ENCODE measurements at regions not wholly inside any gene's neighbourhood (a gene's known extent, or its start where the extent isn't known, plus 50 kb on each side); places are given as distances from the start of the nearest gene placed in this dataset.
"Not testable (repeated sequence)": the region's sequence is repeated elsewhere in the genome, so short reads cannot be mapped to it uniquely, and the experiment has no call there.

GRCh38 chr10:121276822-121277221, 321.4 kb downstream of the FGFR2 start:
- POLR2A ChIA-PET, result no interaction called here
- no peaks in the 10 kb centered on the region for H3K27me3 Mint-ChIP-seq
- DNase-seq, result no peak

GRCh38 chr10:121278386-121278785, 319.9 kb downstream of the FGFR2 start:
- CTCF ChIA-PET; H3K27me3 Mint-ChIP-seq; H3K9me3 Mint-ChIP-seq; H3K4me1 Mint-ChIP-seq; H3K4me3 Mint-ChIP-seq; H3K36me3 Mint-ChIP-seq (ENCODE audit: low read depth); POLR2A ChIA-PET; H3K27ac Mint-ChIP-seq; DNase-seq: not testable (repeated sequence)

More at GRCh38 chr10:121276822-121277221, 321.4 kb downstream of the FGFR2 start:
- peaks cover 3% of the 10 kb centered on the region for H3K9me3 Mint-ChIP-seq
- H3K4me3 Mint-ChIP-seq, result no peak overlapping the region
- no peaks in the 10 kb centered on the region for H3K4me1 Mint-ChIP-seq
- H3K36me3 Mint-ChIP-seq (ENCODE audit: low read depth), result no peaks in the 10 kb centered on the region
- CTCF ChIA-PET, result no interaction called here
- H3K27ac Mint-ChIP-seq, result no peak overlapping the region

- no peak overlapping the region for H3K4me3 Mint-ChIP-seq
- POLR2A ChIA-PET, result no interaction called here
- no peaks in the 10 kb centered on the region for H3K4me1 Mint-ChIP-seq
- no peaks in the 10 kb centered on the region for H3K27me3 Mint-ChIP-seq
- H3K27ac Mint-ChIP-seq, result no peak overlapping the region
- CTCF ChIA-PET, result no interaction called here
- DNase-seq, result no peak
- H3K9me3 Mint-ChIP-seq, result peaks cover 3% of the 10 kb centered on the region
- H3K36me3 Mint-ChIP-seq (ENCODE audit: low read depth), result no peaks in the 10 kb centered on the region
Measured at GRCh38 chr10:121281576-121281975, 316.7 kb downstream of the FGFR2 start.

DNA sequence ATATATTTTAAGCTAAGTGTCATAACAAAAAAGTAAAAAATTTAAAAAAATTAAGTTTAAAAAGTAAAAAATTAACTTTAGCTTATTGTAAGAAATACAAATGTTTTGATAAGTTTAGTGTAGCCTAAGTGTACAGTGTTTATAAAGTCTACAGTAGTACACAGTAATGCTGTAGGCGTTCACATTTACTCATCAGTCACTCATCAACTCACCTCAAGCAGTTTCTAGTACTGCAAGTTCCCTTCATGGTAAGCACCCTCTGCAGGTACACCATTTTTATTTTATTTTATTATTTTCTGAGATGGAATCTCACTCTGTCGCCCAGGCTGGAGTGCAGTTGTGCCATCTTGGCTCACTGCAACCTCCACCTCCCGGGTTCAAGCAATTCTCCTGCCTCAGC, 316.0 kb downstream of the FGFR2 start:
- DNase-seq, result no peak
- POLR2A ChIA-PET, result no interaction called here
- Mint-ChIP-seq H3K27ac (no peak overlapping the region), H3K4me1 (no peaks in the 10 kb centered on the region), H3K36me3 (ENCODE audit: low read depth) (no peaks in the 10 kb centered on the region), H3K4me3 (no peak overlapping the region), H3K9me3 (peaks cover 3% of the 10 kb centered on the region), H3K27me3 (no peaks in the 10 kb centered on the region)
- CTCF ChIA-PET, result no interaction called here

GRCh38 chr10:121282797-121283515, 315.3 kb downstream of the FGFR2 start:
- no peak overlapping the region for H3K27ac Mint-ChIP-seq
- H3K4me3 Mint-ChIP-seq, result no peak overlapping the region
- H3K4me1 Mint-ChIP-seq, result no peaks in the 10 kb centered on the region
- no peak for DNase-seq
- H3K9me3 Mint-ChIP-seq, result no peaks in the 10 kb centered on the region
- H3K36me3 Mint-ChIP-seq (ENCODE audit: low read depth), result no peaks in the 10 kb centered on the region
- ChIA-PET POLR2A (no interaction called here), CTCF (no interaction called here)
- H3K27me3 Mint-ChIP-seq, result no peaks in the 10 kb centered on the region

- H3K27ac Mint-ChIP-seq, result no peak overlapping the region
- H3K9me3 Mint-ChIP-seq, result no peaks in the 10 kb centered on the region
- no peak overlapping the region for H3K4me3 Mint-ChIP-seq
- H3K27me3 Mint-ChIP-seq, result no peaks in the 10 kb centered on the region
- CTCF ChIA-PET, result no interaction called here
- no peak for DNase-seq
- no peaks in the 10 kb centered on the region for H3K4me1 Mint-ChIP-seq
- H3K36me3 Mint-ChIP-seq (ENCODE audit: low read depth), result no peaks in the 10 kb centered on the region
- POLR2A ChIA-PET, result no interaction called here
Measured at GRCh38 chr10:121284936-121285335, 313.3 kb downstream of the FGFR2 start.

GRCh38 chr10:121285406-121286196, 312.6 kb downstream of the FGFR2 start:
- ChIA-PET CTCF (no interaction called here), POLR2A (no interaction called here)
- no peaks in the 10 kb centered on the region for H3K4me1 Mint-ChIP-seq
- H3K27me3 Mint-ChIP-seq, result no peaks in the 10 kb centered on the region
- no peaks in the 10 kb centered on the region for H3K9me3 Mint-ChIP-seq
- H3K36me3 Mint-ChIP-seq (ENCODE audit: low read depth), result no peaks in the 10 kb centered on the region
- no peak overlapping the region for H3K4me3 Mint-ChIP-seq
- H3K27ac Mint-ChIP-seq, result no peak overlapping the region
- no peak for DNase-seq

GRCh38 chr10:121288011-121288410, 310.2 kb downstream of the FGFR2 start:
- H3K9me3 Mint-ChIP-seq, result no peaks in the 10 kb centered on the region

DNA sequence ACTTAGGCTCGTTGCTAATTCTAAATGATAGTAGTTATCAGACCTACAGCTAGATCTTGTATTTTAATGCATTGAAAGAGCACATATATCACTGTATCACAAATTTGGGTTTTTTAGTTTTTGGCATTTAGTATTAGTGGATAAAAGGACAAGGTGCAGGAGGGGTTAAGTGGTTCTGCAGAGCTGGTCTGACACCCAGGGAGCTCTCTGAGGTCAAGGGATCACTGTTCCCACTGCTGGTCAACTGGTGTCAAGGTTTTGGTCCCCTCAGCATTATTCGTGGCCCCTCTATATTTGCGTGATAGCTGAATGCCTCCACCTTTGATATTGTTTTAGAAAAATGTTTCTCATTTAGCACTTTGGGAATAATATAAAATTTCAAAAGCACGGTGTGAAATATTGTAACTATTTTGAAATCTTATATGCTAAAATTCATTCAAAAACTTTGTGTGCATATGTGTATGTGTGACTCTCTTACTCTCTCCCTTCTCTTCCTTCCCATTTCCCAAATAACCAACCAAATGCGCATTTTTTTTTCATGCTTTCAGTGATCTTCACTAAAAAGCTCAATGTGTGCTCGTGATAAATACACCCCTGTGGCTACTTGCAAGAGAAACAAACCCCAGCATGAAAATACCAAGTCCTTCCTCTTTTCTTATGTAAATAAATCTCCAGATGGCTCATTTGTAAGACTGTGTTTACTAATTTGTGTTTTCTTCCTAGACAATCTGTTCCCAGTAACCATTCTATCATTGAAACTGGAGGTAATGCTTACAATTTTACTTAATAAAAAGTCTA, 309.2 kb downstream of the FGFR2 start:
- CTCF ChIA-PET, result no interaction called here
- POLR2A ChIA-PET, result no interaction called here

More at GRCh38 chr10:121288011-121288410, 310.2 kb downstream of the FGFR2 start:
- Mint-ChIP-seq H3K27me3 (no peaks in the 10 kb centered on the region), H3K36me3 (ENCODE audit: low read depth) (no peaks in the 10 kb centered on the region), H3K27ac (no peak overlapping the region), H3K4me1 (no peaks in the 10 kb centered on the region), H3K4me3 (no peak overlapping the region)
- DNase-seq, result no peak
- ChIA-PET CTCF (interaction anchor here (0.8 kb wide), 1 partner anchor 35 kb away, joined by 3 read pairs; no protein-coding TSS in a partner anchor), POLR2A (no interaction called here)

DNA sequence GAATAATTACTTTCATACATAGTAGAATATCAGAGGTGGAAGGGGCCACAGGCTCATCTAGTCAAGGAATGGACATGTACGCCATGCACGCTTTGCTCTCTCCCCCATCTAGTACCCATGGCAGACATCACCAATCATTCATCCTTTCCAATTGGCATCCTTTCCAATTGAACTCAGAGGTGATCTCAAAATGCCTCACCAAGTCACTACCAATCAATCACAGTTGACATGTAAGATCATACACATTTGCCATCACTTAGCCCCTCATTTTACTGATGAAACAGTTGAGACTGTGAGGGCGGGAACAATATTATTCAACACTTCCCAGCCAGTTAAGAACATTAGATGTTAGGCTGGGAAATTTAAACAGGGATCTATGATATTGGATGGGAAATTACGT, 308.4 kb downstream of the FGFR2 start:
- H3K27me3 Mint-ChIP-seq, result no peaks in the 10 kb centered on the region
- POLR2A ChIA-PET, result no interaction called here
- H3K9me3 Mint-ChIP-seq, result no peaks in the 10 kb centered on the region
- no peak overlapping the region for H3K27ac Mint-ChIP-seq
- CTCF ChIA-PET, result no interaction called here
- no peaks in the 10 kb centered on the region for H3K36me3 Mint-ChIP-seq (ENCODE audit: low read depth)
- no peaks in the 10 kb centered on the region for H3K4me1 Mint-ChIP-seq
- H3K4me3 Mint-ChIP-seq, result no peak overlapping the region
- DNase-seq, result no peak

More for the DNA sequence above, 309.2 kb downstream of the FGFR2 start:
- Mint-ChIP-seq H3K27ac (no peak overlapping the region), H3K4me1 (no peaks in the 10 kb centered on the region), H3K36me3 (ENCODE audit: low read depth) (no peaks in the 10 kb centered on the region), H3K9me3 (no peaks in the 10 kb centered on the region), H3K27me3 (no peaks in the 10 kb centered on the region), H3K4me3 (no peak overlapping the region)
- no peak for DNase-seq

- Mint-ChIP-seq H3K27me3 (no peaks in the 10 kb centered on the region), H3K4me1 (no peaks in the 10 kb centered on the region), H3K27ac (no peak overlapping the region), H3K4me3 (no peak overlapping the region), H3K36me3 (ENCODE audit: low read depth) (no peaks in the 10 kb centered on the region), H3K9me3 (no peaks in the 10 kb centered on the region)
- no peak for DNase-seq
- CTCF ChIA-PET, result no interaction called here
- POLR2A ChIA-PET, result no interaction called here
Measured at GRCh38 chr10:121290674-121291073, 307.6 kb downstream of the FGFR2 start.

- CTCF ChIA-PET, result no interaction called here
- Mint-ChIP-seq H3K27ac (no peak overlapping the region), H3K4me1 (no peaks in the 10 kb centered on the region), H3K27me3 (no peaks in the 10 kb centered on the region), H3K9me3 (no peaks in the 10 kb centered on the region), H3K36me3 (ENCODE audit: low read depth) (no peaks in the 10 kb centered on the region), H3K4me3 (no peak overlapping the region)
- no peak for DNase-seq
- POLR2A ChIA-PET, result no interaction called here
Measured at GRCh38 chr10:121291376-121291775, 306.9 kb downstream of the FGFR2 start.

DNA sequence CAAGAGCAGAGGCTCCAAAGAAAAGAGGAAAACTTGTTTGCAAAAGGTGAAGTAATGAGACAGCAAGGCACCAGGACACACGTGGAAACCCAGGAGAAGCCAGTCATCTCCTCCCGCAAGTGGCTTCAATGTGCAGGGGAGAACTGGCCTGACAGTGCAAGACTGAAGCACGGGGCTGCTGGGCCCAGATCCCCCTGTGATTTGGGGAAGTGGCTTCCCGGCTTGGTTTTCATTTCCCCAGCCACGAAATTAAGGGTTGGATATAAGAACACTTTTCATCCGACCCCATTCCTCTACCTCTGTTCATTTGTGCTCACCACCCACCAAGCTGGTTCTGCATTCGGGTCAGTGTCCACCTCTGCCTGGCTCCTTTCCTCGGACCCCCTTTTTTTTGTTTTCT, 306.4 kb downstream of the FGFR2 start:
- no peak overlapping the region for H3K4me3 Mint-ChIP-seq
- no peaks in the 10 kb centered on the region for H3K27me3 Mint-ChIP-seq
- H3K9me3 Mint-ChIP-seq, result no peaks in the 10 kb centered on the region
- no peak for DNase-seq
- no peak overlapping the region for H3K27ac Mint-ChIP-seq
- no peaks in the 10 kb centered on the region for H3K4me1 Mint-ChIP-seq
- CTCF ChIA-PET, result no interaction called here
- POLR2A ChIA-PET, result no interaction called here
- no peaks in the 10 kb centered on the region for H3K36me3 Mint-ChIP-seq (ENCODE audit: low read depth)

Measured in activated CD4-positive, alpha-beta T cell treated with anti-CD3 and anti-CD28 coated beads, Interleukin-2, amount 10 ng/mL, durations not matched to agents 7 days and 5 days (primary cell).